ENCODE measurements at regions not wholly inside any gene's neighbourhood (a gene's known extent, or its start where the extent isn't known, plus 50 kb on each side); places are given as distances from the start of the nearest gene placed in this dataset.

GRCh38 chr7:18167815-18168214 lies 140.2 kb upstream of the PRPS1L1 start:
- H3K36me3 ChIP-seq (ENCODE audit: control insufficient read depth in 2 of 2, extremely low read depth in 1 of 2, insufficient read depth in 2 of 2, low read length in 2 of 2): no peaks in the 10 kb centered on the region
- intact Hi-C loops (cut with micrococcal nuclease) (no loop called here), dilution Hi-C loops (cut with MboI; ENCODE audit: extremely low pct_ligation_motif_present, low sequenced_read_pairs) (no loop called here)
- no peak for TF ChIP-seq FOS (IDR thresholded peaks at IDR 0.05; ENCODE audit: borderline replicate concordance, insufficient read depth, low read length)
- no peak for TF ChIP-seq GATA2 (IDR thresholded peaks at IDR 0.05; ENCODE audit: insufficient read depth, insufficient read length, low read depth, low read length)
- TF ChIP-seq MAX (IDR thresholded peaks at IDR 0.05; ENCODE audit: insufficient read depth, insufficient read length): no peak
- no peak for TF ChIP-seq POLR2A (IDR thresholded peaks at IDR 0.05; ENCODE audit: low read depth, low read length)
- TF ChIP-seq POLR2AphosphoS5 (IDR thresholded peaks at IDR 0.05; ENCODE audit: insufficient read depth, low read depth, low read length): no peak
- TF ChIP-seq JUN (IDR thresholded peaks at IDR 0.05; ENCODE audit: borderline replicate concordance, insufficient read depth, insufficient read length, low read depth): no peak
- TF ChIP-seq MYC (IDR thresholded peaks at IDR 0.05; ENCODE audit: low read depth, low read length): no peak
- TF ChIP-seq EZH2 (IDR thresholded peaks at IDR 0.05; ENCODE audit: borderline replicate concordance, low read depth, low read length, severe bottlenecking): no peak
- TF ChIP-seq, protein P1, sequence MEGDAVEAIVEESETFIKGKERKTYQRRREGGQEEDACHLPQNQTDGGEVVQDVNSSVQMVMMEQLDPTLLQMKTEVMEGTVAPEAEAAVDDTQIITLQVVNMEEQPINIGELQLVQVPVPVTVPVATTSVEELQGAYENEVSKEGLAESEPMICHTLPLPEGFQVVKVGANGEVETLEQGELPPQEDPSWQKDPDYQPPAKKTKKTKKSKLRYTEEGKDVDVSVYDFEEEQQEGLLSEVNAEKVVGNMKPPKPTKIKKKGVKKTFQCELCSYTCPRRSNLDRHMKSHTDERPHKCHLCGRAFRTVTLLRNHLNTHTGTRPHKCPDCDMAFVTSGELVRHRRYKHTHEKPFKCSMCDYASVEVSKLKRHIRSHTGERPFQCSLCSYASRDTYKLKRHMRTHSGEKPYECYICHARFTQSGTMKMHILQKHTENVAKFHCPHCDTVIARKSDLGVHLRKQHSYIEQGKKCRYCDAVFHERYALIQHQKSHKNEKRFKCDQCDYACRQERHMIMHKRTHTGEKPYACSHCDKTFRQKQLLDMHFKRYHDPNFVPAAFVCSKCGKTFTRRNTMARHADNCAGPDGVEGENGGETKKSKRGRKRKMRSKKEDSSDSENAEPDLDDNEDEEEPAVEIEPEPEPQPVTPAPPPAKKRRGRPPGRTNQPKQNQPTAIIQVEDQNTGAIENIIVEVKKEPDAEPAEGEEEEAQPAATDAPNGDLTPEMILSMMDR (IDR thresholded peaks at IDR 0.05; ENCODE audit: extremely low read depth in 1 of 2, insufficient read depth in 1 of 2, low read depth in 1 of 2, low read length in 2 of 2): no peak
- ChIA-PET CTCF (interaction anchor here (1.7 kb wide), 1 partner anchor 11 kb away, joined by 5 read pairs; no protein-coding TSS in a partner anchor), POLR2A (no interaction called here)
- no peaks in the 10 kb centered on the region for H3K27me3 ChIP-seq (ENCODE audit: control insufficient read depth in 2 of 2, insufficient read depth in 2 of 2, low read length in 2 of 2)
- no TSS peak for BruUV-seq (replicated peaks)
- no peak overlapping the region for H2AFZ ChIP-seq (ENCODE audit: low read depth, low read length)
- H3K9ac ChIP-seq (replicated peaks; ENCODE audit: extremely low read depth, insufficient read depth, low read length): no peak overlapping the region
- no peak overlapping the region for H3K4me3 ChIP-seq (replicated peaks in 1 of 3; ENCODE audit: insufficient read depth in 1 of 3, low read depth in 1 of 3, low read length in 3 of 3)
- no peaks in the 10 kb centered on the region for H4K20me1 ChIP-seq (replicated peaks; ENCODE audit: control insufficient read depth, extremely low read depth, insufficient read depth, low read length)
- no peaks in the 10 kb centered on the region for H3K9me3 ChIP-seq (replicated peaks; ENCODE audit: control insufficient read depth, insufficient read depth, low read length)
- no peaks in the 10 kb centered on the region for H3K9me1 ChIP-seq (replicated peaks; ENCODE audit: control insufficient read depth, extremely low read depth, insufficient read depth, low read length)
- H3K27ac ChIP-seq (ENCODE audit: insufficient read depth, low read depth, low read length): no peak overlapping the region
- H3K79me2 ChIP-seq (ENCODE audit: control insufficient read depth, insufficient read depth, low read length): no peaks in the 10 kb centered on the region
- H3K4me2 ChIP-seq (ENCODE audit: insufficient read depth, low read length): no peak overlapping the region
- H3K4me1 ChIP-seq (ENCODE audit: control insufficient read depth, extremely low read depth, insufficient read depth, low read length): no peaks in the 10 kb centered on the region
- no peak for FAIRE-seq
- no peak for DNase-seq (ENCODE audit: low read depth, low spot score)

Data from endothelial cell of umbilical vein (primary cell).